Body of pancreas (tissue), 4 donors: ENCODE measurements at regions not wholly inside any gene's neighbourhood (a gene's known extent, or its start where the extent isn't known, plus 50 kb on each side); places are given as distances from the start of the nearest gene placed in this dataset.

Experiments
- CTCF ChIP-seq, 7 experiments: fragments of 450-650 bp in 4 of 7; fragments of 200-600 bp in 3 of 7; sonication (generic) in 3 of 7; IDR thresholded peaks; one replicate each; pipeline ENCODE4 v1.5.1; 2016 to 2019; ENCODE audit warnings: antibody characterized with exemption in 7 of 7
- POLR2A ChIP-seq, 3 donors: fragments of 450-650 bp; IDR thresholded peaks; one replicate each; pipeline ENCODE4 v1.6.1; 2016; ENCODE audit warnings: antibody characterized with exemption in 3 of 3, mild to moderate bottlenecking in 2 of 3

GRCh38 chr14:32017587-32017986, 59.5 kb upstream of the ARHGAP5 start:
- TF ChIP-seq CTCF (IDR thresholded peaks at IDR 0.05) (no peak), POLR2A (IDR thresholded peaks at IDR 0.05) (no peak)
